GM12874 (cell line): ENCODE measurements at regions not wholly inside any gene's neighbourhood (a gene's known extent, or its start where the extent isn't known, plus 50 kb on each side); places are given as distances from the start of the nearest gene placed in this dataset.

ENCODE experiments used
- TF ChIP-seq, protein P1 (sequence below): IDR thresholded peaks from 2 replicates; pipeline ENCODE4 v1.5.1; 2011; ENCODE audit warnings: low read depth, mild to moderate bottlenecking, control low read depth, low read length, moderate library complexity; ENCODE audit not compliant: insufficient read depth

DNA sequence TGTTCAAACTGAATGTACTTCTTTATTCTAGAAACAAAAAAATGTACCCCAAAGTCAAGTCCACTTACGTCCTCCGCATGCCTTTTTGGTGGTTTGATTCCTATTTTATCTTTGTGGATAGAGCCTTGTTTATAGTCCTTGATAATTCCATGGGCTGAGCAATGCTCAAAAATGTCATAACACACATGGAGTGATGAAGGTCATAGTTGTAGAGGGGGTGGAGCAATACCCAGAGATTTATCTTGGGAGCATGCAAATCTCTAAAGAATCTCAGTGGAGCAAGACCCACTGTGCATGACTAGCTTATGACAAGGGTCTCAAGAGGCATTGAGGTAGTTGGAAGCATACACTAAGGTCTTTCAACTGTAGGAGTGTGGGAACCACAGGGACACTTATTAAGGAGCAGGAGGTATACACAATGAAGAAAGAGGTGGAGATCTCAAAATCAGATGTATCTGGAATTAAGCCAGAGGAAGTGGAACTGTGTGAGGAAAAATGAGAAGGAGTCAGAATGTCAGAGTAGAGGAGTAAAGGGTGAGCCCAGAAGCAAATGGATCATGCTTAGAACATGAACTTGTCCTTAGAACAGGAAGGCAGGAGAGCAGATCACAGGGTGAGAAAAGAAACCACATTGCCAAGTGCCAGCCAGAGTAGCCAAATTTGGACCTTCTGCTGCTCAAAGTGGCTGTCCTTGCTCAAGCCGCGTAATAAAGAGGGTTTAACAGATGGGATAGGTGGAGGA, 68.1 kb upstream of the STK39 start:
- TF ChIP-seq, protein P1, sequence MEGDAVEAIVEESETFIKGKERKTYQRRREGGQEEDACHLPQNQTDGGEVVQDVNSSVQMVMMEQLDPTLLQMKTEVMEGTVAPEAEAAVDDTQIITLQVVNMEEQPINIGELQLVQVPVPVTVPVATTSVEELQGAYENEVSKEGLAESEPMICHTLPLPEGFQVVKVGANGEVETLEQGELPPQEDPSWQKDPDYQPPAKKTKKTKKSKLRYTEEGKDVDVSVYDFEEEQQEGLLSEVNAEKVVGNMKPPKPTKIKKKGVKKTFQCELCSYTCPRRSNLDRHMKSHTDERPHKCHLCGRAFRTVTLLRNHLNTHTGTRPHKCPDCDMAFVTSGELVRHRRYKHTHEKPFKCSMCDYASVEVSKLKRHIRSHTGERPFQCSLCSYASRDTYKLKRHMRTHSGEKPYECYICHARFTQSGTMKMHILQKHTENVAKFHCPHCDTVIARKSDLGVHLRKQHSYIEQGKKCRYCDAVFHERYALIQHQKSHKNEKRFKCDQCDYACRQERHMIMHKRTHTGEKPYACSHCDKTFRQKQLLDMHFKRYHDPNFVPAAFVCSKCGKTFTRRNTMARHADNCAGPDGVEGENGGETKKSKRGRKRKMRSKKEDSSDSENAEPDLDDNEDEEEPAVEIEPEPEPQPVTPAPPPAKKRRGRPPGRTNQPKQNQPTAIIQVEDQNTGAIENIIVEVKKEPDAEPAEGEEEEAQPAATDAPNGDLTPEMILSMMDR: no peak

- TF ChIP-seq, protein P1: no peak
Observed at GRCh38 chr2:168316073-168316440, 68.7 kb upstream of the STK39 start.

GRCh38 chr2:168317282-168317681, 69.9 kb upstream of the STK39 start:
- TF ChIP-seq, protein P1: no peak

GRCh38 chr2:168320267-168320666, 72.9 kb upstream of the STK39 start:
- TF ChIP-seq, protein P1: no peak

GRCh38 chr2:168322325-168323007, 75.1 kb upstream of the STK39 start:
- TF ChIP-seq, protein P1: no peak

DNA sequence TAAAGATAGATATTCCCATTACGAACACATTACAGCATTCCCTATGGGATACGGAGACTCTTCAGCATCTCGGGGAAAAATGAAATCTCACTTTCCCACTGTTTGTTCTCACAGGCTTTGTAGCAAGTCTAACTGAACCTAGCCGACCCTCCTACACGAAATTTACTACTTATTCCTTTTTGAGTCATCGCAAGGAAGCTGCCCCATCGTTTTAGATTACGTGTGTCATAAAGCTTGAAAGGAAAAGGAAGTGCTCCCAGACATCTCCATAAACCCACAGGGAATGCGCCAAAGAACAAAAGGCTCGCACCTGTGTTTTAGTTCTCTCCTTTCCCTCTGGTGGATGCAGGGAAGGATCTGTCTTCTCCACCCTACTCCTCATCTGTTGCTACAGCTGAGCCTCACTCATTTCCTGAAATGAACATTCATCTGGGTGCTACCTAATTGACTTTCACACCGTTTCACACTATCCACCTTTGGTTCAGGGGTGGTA, 76.2 kb upstream of the STK39 start:
- TF ChIP-seq, protein P1: no peak

DNA sequence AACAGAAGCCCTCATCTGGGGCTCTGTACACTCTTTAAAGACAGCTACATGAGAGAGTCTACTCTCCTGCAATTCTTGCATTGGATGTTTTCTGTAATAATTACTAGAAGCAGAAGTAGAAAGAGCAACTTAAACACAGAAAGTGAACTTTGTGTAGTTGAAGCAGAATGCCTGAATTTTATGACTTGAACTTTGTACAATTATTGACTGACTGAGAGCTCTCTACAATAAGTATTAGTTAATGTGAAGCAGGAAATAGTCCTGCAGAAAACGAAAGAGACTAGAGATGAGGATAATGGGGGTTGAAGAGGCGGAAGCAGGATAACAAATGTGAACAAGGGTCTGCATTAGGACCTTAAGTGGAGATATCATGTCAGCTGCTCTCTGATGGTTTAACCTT, 79.2 kb upstream of the STK39 start:
- TF ChIP-seq, protein P1: no peak
